Activated T-helper 1 cell treated with anti-CD3 and anti-CD28 coated beads, Interleukin-2, amount 50 U/mL, for 16 hours (primary cell): ENCODE measurements at regions not wholly inside any gene's neighbourhood (a gene's known extent, or its start where the extent isn't known, plus 50 kb on each side); places are given as distances from the start of the nearest gene placed in this dataset.

ENCODE experiments used
- DNase-seq, 2 donors: peaks; one replicate each; pipeline ENCODE4 v3.0.0-alpha.2; 2020; ENCODE audit warnings: low read depth in 1 of 2, low spot score in 1 of 2

DNA sequence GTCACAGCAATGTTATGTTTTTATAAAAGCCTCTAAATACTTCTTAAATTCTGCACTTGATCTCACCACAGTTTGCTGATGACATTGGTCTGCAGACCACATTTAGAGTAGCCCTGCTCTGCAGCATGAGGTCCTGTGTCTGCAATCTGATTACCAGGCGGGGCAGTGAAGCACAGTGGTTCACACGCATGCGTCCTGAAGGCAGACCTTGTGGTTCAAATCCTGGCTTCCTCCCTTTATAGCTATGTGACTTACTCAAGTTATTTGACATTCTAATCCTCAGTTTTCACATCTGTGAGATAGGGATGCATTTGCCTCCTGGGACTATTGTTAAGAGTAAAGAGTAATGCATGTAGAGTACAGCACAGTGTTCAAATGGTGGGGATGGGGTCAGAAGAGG, 50.3 kb downstream of the BMAL2 start:
- DNase-seq: no peak

DNA sequence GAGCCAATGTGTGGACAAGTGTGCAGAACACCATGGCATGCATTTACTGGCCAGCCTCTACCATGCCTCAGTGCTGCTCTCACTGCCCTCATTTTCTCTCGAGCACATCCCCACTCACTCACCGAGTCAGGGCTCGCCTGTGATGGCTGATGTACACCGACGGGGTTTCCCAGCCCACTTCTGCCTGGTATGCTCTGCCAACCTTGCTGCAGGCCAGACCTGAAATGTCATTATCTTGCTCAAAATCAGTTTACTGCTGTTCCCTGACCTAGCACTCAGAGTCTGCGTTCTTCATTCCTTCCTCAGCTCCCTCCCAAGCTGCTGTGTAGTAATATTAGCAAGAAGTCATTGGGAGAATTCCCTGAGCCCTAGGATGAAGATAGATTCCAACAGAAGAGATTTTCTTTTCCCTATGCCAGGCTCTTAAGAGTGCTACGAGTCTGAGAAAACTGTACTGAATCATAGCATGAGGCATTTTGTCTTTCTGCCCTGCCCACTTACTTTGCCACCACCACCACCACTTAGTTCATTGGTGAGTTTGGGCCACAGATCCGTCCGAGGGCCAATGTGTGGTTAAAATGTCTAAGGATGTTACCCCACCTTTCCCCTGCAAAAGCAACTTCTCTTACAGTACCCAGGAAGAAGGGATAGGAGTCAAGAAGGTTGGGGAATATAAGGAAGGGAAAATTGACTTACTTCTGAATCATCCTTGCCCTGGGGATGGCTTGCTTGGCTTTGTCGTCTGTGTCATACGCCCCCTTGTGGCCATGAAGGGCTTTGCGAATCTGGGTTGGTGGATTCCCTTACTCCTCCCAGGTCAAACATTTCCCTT, 51.0 kb downstream of the BMAL2 start:
- peak; percentile 27 to 49 for DNase-seq

DNA sequence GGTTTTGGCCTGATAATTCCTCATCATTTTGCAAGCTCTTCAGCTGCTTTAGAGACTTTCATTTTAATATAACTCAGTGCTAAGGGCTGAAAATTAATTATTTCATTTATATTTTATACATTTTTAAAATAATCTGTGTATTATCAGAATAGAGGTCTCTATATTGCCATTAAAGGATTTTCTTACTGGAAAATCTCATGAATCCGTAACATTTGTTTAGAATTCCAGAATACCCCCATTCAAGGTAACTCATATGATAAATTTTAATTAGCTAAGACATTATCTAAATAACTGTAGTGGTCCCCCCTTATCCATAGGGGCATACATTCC, 51.6 kb downstream of the BMAL2 start:
- no peak for DNase-seq

DNA sequence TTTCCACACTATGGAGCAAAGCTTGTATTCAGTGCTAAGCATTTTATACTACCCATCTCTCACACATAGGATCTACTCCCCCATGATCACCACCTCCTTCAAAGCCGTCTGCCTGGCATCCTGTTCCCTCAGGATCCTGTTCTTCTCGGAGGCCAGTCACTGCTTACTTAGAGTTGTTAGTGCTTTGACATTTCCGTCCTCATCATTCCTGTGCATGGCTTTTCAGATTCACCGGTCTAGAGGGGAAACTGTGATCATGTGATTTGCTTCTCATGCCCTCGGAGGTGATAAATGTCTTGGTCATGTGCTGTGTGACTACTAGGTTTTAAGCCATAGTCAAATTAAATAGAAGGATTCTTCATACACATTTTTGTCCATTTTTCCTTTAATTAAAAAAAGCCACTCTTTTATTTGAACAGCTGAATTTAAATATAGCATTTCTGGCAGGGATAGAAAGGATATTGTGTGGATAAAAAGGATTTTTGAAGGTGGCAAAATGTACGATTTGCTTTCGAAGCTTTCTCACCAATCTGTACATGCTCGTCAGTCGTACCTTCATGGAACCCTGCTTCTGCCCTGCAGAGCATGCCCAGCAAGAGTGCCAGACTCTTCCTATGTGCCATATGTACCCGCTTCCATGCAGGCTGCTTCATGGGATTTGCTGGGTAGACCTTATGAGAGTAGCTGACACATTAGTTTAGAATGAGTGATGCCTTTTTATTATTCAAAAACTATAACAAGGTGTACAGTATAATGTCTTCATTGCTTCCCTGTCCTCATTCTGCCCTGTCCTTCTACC, 53.3 kb downstream of the BMAL2 start:
- DNase-seq: no peak

DNA sequence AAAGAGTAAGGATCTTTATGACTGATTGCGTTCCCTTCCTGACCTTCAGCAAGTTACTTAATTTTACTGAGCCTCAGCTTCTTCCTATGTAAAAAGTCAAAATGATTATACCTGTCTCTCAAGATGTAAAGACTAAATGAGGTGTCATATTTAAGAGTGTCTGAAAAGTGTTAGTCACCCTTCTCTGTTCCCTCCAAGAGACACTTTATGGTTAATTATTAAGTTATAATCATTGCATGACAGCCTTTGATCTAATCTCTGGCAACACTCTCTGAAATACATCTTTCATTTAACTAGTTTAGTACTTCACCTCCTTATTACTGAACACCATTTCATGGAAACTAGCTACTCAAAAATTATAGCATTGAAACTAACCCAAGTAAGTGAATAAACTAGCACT, 54.8 kb downstream of the BMAL2 start:
- no peak for DNase-seq

DNA sequence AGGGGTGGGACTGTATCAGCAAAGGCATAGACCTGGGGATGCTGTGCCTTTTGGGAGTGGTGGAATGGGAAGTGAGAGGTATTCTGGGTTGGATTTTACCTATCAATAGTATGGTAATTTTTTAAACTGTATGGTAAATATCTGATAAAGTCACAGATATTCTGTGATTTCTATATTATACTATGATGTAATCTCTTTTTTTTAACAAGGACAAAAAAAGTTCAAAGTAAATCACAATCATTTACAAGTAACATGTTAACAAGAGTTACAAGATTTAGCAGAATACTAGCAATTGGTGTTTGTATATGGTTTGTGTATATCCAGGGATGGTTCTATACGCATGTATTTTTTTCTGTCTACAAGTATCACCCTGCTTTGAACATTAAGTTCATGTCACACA, 56.0 kb downstream of the BMAL2 start:
- no peak for DNase-seq

DNA sequence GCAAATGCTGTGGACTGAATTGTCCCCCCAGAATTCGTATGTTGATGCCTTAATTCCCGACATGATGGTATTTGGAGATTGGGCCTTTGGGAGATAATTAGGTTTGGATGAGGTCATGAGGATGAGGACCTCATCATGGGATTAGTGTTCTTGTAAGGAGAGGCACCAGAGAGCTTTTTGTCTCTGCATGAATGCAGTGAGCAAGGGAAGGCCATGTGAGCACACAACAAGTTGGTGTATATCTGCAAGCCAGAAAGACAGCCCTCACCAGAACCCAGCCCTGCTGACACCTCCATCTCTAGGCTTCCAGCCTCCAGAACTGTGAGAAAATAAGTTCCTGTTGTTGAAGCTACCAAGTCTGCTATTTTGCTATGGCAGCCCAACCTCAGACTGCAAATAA, 51.9 kb upstream of the SMCO2 start:
- no peak for DNase-seq

DNA sequence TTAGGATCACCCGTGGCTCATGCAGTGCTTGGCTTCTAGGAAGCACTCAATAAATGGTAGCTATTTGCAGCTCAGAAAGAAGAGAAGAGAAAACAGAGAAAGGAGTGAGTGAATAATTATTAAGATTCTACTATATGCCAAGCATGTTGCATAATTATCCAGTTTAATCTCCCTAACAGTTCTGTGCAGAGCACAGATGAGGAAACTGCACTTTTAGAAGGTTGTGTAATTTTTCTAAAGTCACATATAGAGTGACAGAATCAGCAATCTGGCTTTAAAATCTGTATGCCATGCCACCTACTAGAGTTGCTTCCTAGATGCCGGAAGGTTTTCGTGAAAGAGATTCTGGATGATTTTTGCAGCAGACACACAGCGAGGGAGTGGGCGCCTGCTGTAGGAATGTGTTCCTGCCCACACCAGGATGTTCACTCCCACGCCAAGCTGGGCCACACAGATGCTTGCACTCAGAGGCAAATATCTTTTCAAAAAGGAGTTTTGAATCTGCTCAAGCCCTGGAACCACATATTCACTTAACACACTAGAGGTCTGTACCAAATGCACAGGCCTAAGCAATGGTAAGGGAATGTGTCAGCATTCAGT, 50.2 kb upstream of the SMCO2 start:
- DNase-seq: no peak
